ENCODE measurements at regions not wholly inside any gene's neighbourhood (a gene's known extent, or its start where the extent isn't known, plus 50 kb on each side); places are given as distances from the start of the nearest gene placed in this dataset.

DNA sequence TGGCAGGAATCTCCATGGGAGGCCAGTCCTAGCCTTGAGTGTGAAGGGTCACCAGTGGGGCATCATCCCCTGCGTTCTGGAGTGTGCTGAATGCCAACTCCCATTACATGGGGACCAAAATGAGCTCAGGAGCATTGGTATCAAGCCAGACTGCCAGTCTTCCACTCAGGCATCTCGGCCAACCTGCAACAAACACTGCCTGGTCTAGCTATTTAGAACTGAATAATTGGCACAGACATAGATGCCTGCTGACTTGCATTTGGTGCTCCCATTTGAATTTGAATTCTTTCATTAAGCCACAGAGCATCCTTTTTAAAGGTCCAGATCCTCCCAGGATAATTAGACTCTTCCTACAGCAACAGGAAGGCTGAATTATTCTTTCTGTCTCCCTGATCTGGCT, 116.6 kb upstream of the ABCA1 start:
- TF ChIP-seq, protein P1, sequence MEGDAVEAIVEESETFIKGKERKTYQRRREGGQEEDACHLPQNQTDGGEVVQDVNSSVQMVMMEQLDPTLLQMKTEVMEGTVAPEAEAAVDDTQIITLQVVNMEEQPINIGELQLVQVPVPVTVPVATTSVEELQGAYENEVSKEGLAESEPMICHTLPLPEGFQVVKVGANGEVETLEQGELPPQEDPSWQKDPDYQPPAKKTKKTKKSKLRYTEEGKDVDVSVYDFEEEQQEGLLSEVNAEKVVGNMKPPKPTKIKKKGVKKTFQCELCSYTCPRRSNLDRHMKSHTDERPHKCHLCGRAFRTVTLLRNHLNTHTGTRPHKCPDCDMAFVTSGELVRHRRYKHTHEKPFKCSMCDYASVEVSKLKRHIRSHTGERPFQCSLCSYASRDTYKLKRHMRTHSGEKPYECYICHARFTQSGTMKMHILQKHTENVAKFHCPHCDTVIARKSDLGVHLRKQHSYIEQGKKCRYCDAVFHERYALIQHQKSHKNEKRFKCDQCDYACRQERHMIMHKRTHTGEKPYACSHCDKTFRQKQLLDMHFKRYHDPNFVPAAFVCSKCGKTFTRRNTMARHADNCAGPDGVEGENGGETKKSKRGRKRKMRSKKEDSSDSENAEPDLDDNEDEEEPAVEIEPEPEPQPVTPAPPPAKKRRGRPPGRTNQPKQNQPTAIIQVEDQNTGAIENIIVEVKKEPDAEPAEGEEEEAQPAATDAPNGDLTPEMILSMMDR (IDR thresholded peaks at IDR 0.05; ENCODE audit: poor library complexity) = no peak
- no peak for TF ChIP-seq EZH2 (IDR thresholded peaks at IDR 0.05; ENCODE audit: borderline replicate concordance)
- no peak for TF ChIP-seq EZH2phosphoT487 (IDR thresholded peaks at IDR 0.05; ENCODE audit: low read depth, severe bottlenecking, unreplicated experiment)
